K562 (cell line): ENCODE measurements at regions not wholly inside any gene's neighbourhood (a gene's known extent, or its start where the extent isn't known, plus 50 kb on each side); places are given as distances from the start of the nearest gene placed in this dataset.

Experiments
- ATAC-seq: fragments of 200-7000 bp; cut with Tn5 transposase; 3 replicates; pipeline ENCODE4 v1.9.1; 2020; ENCODE audit warnings: moderate library complexity
- BruUV-seq: library from RNA; stranded (reverse); fragments of 400-500 nt; replicated peaks from 2 replicates; lab custom pipeline; 2021; lab: Mats Ljungman, UMichigan
- CTCF ChIA-PET: fragments of 300-600 bp; formaldehyde crosslinking; extraction: SDS; loops from one replicate; lab custom pipeline; 2021; ENCODE audit warnings: low intra/inter-chr PET ratio; lab: Yijun Ruan, JAX
- POLR2A ChIA-PET: fragments of 300-600, 350-650 bp; sonication (Branson Sonifier 250); formaldehyde crosslinking; extraction: SDS; loops from one replicate; lab custom pipeline; 2021; ENCODE audit warnings: antibody characterized with exemption, inconsistent platforms; lab: Yijun Ruan, JAX
- DNase-seq, 4 experiments: peaks; one replicate each; pipeline versions ENCODE4 v3.0.0 to v3.0.0-alpha.2; 2011 to 2018; ENCODE audit warnings: low spot score in 3 of 4, mixed read lengths in 3 of 4; ENCODE audit errors: extremely low read depth in 1 of 4
- FAIRE-seq: peaks from 2 replicates; lab custom pipeline; 2011; peaks lifted over from hg19 to GRCh38; lab: Jason Lieb, UNC
- H2AFZ ChIP-seq: 2 replicates; pipeline ENCODE4 v1.6.0; 2011; ENCODE audit warnings: low read depth, low read length, control low read depth, inconsistent platforms
- H3K27ac ChIP-seq: fragments of 200-600 bp; 3 replicates; pipeline ENCODE4 v1.8.0; 2011; ENCODE audit warnings: low read depth, mild to moderate bottlenecking, control low read depth, inconsistent platforms, low read length, moderate library complexity, mixed read lengths; ENCODE audit errors: extremely low read depth
- H3K27me3 ChIP-seq, 2 experiments: fragments of 300-600 bp in 1 of 2; 2 replicates in 1 of 2; 3 replicates in 1 of 2; pipeline versions ENCODE4 v1.6.0 to v1.8.0; 2011; ENCODE audit warnings: inconsistent platforms in 2 of 2, low read length in 2 of 2, mild to moderate bottlenecking in 1 of 2, mixed read lengths in 1 of 2, moderate library complexity in 1 of 2; ENCODE audit not compliant: control insufficient read depth in 2 of 2, insufficient read depth in 2 of 2
- H3K36me3 ChIP-seq: fragments of 300-600 bp; 3 replicates; pipeline ENCODE4 v1.8.0; 2011; ENCODE audit warnings: mild to moderate bottlenecking, low read length, inconsistent platforms; ENCODE audit not compliant: control insufficient read depth, insufficient read depth
- H3K4me1 ChIP-seq, 2 experiments: fragments of 200-600 bp in 1 of 2; replicated peaks in 1 of 2; 2 replicates in 1 of 2; 3 replicates in 1 of 2; pipeline versions ENCODE4 v1.5.1 to v1.8.0; 2011; ENCODE audit warnings: inconsistent platforms in 2 of 2, low read length in 2 of 2, mild to moderate bottlenecking in 1 of 2, mixed read lengths in 1 of 2, moderate library complexity in 1 of 2; ENCODE audit not compliant: control insufficient read depth in 2 of 2, insufficient read depth in 2 of 2
- H3K4me2 ChIP-seq: 2 replicates; pipeline ENCODE4 v1.6.1; 2011; ENCODE audit warnings: low read length, control low read depth, inconsistent platforms, mixed read lengths; ENCODE audit not compliant: insufficient read depth
- H3K4me3 ChIP-seq: fragments of 200-600 bp; sonication (generic), shearing (Covaris generic); 2 replicates; pipeline ENCODE4 v1.5.1; 2016; ENCODE audit warnings: control low read depth, inconsistent platforms
- H3K79me2 ChIP-seq: fragments of 200-600 bp; 3 replicates; pipeline ENCODE4 v1.8.0; 2011; ENCODE audit warnings: low read length, inconsistent platforms; ENCODE audit not compliant: control insufficient read depth, insufficient read depth
- H3K9ac ChIP-seq, 2 experiments: 2 replicates each; pipeline versions ENCODE4 v1.6.0 to v1.6.1; 2011; ENCODE audit warnings: low read depth in 2 of 2, low read length in 2 of 2, control low read depth in 1 of 2, inconsistent platforms in 1 of 2, mild to moderate bottlenecking in 1 of 2, mixed read lengths in 1 of 2; ENCODE audit not compliant: insufficient read depth in 1 of 2
- H3K9me1 ChIP-seq: one replicate; pipeline ENCODE4 v1.6.0; 2011; ENCODE audit warnings: inconsistent platforms, mild to moderate bottlenecking, low read length, moderate library complexity; ENCODE audit not compliant: control insufficient read depth, insufficient read depth
- H3K9me3 ChIP-seq: replicated peaks from 2 replicates; pipeline ENCODE4 v1.5.1; 2011; ENCODE audit warnings: low read depth, low read length, inconsistent platforms; ENCODE audit not compliant: control insufficient read depth, insufficient read depth
- H4K20me1 ChIP-seq: replicated peaks from 2 replicates; pipeline ENCODE4 v1.6.1; 2011; ENCODE audit warnings: low read length, inconsistent platforms, mixed read lengths; ENCODE audit not compliant: control insufficient read depth, insufficient read depth
- ARHGAP35 ChIP-seq: fragments of 450-650 bp; IDR thresholded peaks from 2 replicates; pipeline ENCODE4 v1.6.1; 2018; ENCODE audit not compliant: partially characterized antibody
- FOS ChIP-seq: IDR thresholded peaks from 3 replicates; pipeline ENCODE4 v1.6.1; 2011; ENCODE audit not compliant: insufficient read length; ENCODE audit errors: extremely low read depth
- FOXK2 ChIP-seq, 2 experiments: fragments of 450-650 bp; IDR thresholded peaks in 1 of 2; conservative IDR thresholded peaks in 1 of 2; 2 replicates each; pipeline ENCODE4 v1.6.1; 2016; ENCODE audit warnings: low read depth in 2 of 2, mild to moderate bottlenecking in 1 of 2
- KAT2B ChIP-seq: IDR thresholded peaks from one replicate; pipeline ENCODE4 v1.6.1; 2012; ENCODE audit warnings: low read depth, mild to moderate bottlenecking, control low read depth, inconsistent platforms, low read length, moderate library complexity
- STAT5B ChIP-seq: fragments of 250-450 bp; sonication (Bioruptor Pico); IDR thresholded peaks from 2 replicates; pipeline ENCODE4 v1.8.0; 2021; ENCODE audit warnings: mild to moderate bottlenecking, inconsistent platforms
- ZKSCAN8 ChIP-seq: fragments of 200-800 bp; sonication (Bioruptor generic); IDR thresholded peaks from 2 replicates; pipeline ENCODE4 v1.6.1; 2016; ENCODE audit warnings: missing genetic modification characterization, missing compliant biosample characterization
- WGBS: fragments of 100-300 bp; shearing (Covaris generic); methylation state at CpG from one replicate; pipeline ENCODE4 v1.1.6; 2016; ENCODE audit warnings: low coverage, mixed read lengths; ENCODE audit not compliant: insufficient coverage; ENCODE audit errors: missing lambda C conversion rate; 5-methylcytosine and 5-hydroxymethylcytosine counted together
- in situ Hi-C: fragments of 300-500 bp; cut with MboI; formaldehyde crosslinking; loops from 4 replicates; pipeline ENCODE4 v1.15.0; 2018; ENCODE audit warnings: inconsistent platforms, mixed read lengths
- intact Hi-C: fragments of 100-400 bp; cut with micrococcal nuclease; formaldehyde crosslinking; loops from 2 replicates; pipeline ENCODE4 v1.14.2; 2022
- TF ChIP-seq, protein P1 (sequence below): fragments of 250-450 bp; sonication (Bioruptor Pico); IDR thresholded peaks from 2 replicates; pipeline ENCODE4 v1.4.0; 2020; ENCODE audit warnings: mild to moderate bottlenecking, moderate library complexity, borderline replicate concordance
- TF ChIP-seq, protein P2 (sequence below): fragments of 450-650 bp; formaldehyde crosslinking; IDR thresholded peaks from 2 replicates; pipeline ENCODE4 v1.4.0; 2020; ENCODE audit warnings: mild to moderate bottlenecking, mixed read lengths
- TF ChIP-seq, protein P3 (sequence below): fragments of 200-800 bp; sonication (Bioruptor generic); IDR thresholded peaks from 2 replicates; pipeline ENCODE4 v1.6.1; 2017; ENCODE audit warnings: missing genetic modification characterization, missing compliant biosample characterization
- TF ChIP-seq, protein P4 (sequence below): fragments of 450-650 bp; formaldehyde crosslinking; conservative IDR thresholded peaks from 2 replicates; pipeline ENCODE4 v1.4.0; 2022; ENCODE audit warnings: mild to moderate bottlenecking, missing genetic modification characterization
- TF ChIP-seq, protein P5 (sequence below): conservative IDR thresholded peaks from 2 replicates; pipeline ENCODE4 v1.6.1; 2011; ENCODE audit warnings: low read depth, mild to moderate bottlenecking, low read length; ENCODE audit not compliant: control insufficient read depth

DNA sequence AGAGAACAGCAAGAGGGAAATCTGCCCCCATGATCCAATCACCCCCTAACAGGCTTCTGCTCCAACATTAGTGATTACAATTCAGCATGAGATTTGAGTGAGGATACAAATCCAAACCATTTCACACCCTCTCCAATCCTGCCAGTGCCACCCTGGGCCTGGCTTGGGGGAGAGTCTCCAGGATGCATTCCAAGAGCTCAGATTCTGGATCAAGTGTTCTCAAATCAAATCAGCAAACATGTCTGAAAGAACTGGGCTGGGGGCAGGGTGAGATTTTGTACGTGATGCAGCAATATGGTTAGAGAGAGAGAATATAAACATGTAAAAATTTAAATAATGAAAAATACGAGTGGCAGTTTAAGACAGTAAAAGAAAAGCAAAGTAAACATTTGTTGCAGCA, 2100.9 kb upstream of the CELF4 start (continued):
- TF ChIP-seq, protein P1, sequence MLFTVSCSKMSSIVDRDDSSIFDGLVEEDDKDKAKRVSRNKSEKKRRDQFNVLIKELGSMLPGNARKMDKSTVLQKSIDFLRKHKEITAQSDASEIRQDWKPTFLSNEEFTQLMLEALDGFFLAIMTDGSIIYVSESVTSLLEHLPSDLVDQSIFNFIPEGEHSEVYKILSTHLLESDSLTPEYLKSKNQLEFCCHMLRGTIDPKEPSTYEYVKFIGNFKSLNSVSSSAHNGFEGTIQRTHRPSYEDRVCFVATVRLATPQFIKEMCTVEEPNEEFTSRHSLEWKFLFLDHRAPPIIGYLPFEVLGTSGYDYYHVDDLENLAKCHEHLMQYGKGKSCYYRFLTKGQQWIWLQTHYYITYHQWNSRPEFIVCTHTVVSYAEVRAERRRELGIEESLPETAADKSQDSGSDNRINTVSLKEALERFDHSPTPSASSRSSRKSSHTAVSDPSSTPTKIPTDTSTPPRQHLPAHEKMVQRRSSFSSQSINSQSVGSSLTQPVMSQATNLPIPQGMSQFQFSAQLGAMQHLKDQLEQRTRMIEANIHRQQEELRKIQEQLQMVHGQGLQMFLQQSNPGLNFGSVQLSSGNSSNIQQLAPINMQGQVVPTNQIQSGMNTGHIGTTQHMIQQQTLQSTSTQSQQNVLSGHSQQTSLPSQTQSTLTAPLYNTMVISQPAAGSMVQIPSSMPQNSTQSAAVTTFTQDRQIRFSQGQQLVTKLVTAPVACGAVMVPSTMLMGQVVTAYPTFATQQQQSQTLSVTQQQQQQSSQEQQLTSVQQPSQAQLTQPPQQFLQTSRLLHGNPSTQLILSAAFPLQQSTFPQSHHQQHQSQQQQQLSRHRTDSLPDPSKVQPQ (CRISPR knock-in tag): no peak

DNA sequence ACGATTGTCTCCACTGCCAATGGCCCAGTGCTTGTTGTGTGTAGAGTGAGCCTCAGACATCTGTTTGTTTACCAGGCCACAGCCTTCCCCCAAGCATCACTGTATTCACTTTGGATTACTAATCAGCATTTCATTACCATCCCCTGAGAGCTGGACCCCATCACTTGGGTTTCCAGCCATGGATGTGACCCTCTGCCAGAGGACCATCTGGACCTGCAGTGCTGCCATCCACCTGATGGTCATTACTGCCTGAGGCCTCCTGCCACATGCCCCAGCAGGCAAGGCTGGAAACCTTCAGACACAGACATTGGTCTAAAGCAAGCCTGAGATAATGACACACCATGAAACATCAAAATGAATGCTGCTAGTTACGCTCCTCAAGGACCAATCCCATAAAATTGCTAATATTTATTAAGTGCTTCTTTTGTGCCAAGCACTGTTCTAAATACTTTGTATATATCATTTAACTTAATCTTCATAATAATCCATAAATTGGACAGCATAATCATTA, 2096.3 kb upstream of the CELF4 start:
- Histone ChIP-seq H3K9me3 (no peaks in the 10 kb centered on the region; the same call in 1 of the 2 replicates), H2AFZ (no peak overlapping the region), H3K9me1 (no peaks in the 10 kb centered on the region), H3K4me1 (no peaks in the 10 kb centered on the region), H3K9ac (no peak overlapping the region), H3K27ac (no peak overlapping the region), H3K36me3 (no peaks in the 10 kb centered on the region), H3K4me2 (no peak overlapping the region), H3K27me3 (no peaks in the 10 kb centered on the region), H3K79me2 (no peaks in the 10 kb centered on the region), H4K20me1 (no peaks in the 10 kb centered on the region), H3K4me3 (no peak overlapping the region)
- ChIA-PET POLR2A (no interaction called here), CTCF (no interaction called here)
- DNase-seq: no peak
- WGBS: 0% methylated on average over 2 of the region's 2 CpGs
- no peak for ATAC-seq
- no peak for FAIRE-seq
- in situ Hi-C loops (no loop called here), intact Hi-C loops (no loop called here)
- no TSS peak for BruUV-seq
- no peak for TF ChIP-seq ARHGAP35
- TF ChIP-seq FOXK2 (conservative IDR thresholded peaks at IDR 0.05 in 1 of 2, IDR thresholded peaks at IDR 0.05 in 1 of 2; ENCODE audit: low read depth in 2 of 2): no peak
- no peak for TF ChIP-seq KAT2B
- no peak for TF ChIP-seq STAT5B (CRISPR knock-in tag)
- no peak for TF ChIP-seq ZKSCAN8 (CRISPR knock-in tag)
- TF ChIP-seq, protein P2, sequence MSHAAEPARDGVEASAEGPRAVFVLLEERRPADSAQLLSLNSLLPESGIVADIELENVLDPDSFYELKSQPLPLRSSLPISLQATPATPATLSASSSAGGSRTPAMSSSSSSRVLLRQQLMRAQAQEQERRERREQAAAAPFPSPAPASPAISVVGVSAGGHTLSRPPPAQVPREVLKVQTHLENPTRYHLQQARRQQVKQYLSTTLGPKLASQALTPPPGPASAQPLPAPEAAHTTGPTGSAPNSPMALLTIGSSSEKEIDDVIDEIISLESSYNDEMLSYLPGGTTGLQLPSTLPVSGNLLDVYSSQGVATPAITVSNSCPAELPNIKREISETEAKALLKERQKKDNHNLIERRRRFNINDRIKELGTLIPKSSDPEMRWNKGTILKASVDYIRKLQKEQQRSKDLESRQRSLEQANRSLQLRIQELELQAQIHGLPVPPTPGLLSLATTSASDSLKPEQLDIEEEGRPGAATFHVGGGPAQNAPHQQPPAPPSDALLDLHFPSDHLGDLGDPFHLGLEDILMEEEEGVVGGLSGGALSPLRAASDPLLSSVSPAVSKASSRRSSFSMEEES (CRISPR knock-in tag): no peak
- TF ChIP-seq, protein P3, sequence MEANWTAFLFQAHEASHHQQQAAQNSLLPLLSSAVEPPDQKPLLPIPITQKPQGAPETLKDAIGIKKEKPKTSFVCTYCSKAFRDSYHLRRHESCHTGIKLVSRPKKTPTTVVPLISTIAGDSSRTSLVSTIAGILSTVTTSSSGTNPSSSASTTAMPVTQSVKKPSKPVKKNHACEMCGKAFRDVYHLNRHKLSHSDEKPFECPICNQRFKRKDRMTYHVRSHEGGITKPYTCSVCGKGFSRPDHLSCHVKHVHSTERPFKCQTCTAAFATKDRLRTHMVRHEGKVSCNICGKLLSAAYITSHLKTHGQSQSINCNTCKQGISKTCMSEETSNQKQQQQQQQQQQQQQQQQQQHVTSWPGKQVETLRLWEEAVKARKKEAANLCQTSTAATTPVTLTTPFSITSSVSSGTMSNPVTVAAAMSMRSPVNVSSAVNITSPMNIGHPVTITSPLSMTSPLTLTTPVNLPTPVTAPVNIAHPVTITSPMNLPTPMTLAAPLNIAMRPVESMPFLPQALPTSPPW (CRISPR knock-in tag): no peak
- TF ChIP-seq, protein P4, sequence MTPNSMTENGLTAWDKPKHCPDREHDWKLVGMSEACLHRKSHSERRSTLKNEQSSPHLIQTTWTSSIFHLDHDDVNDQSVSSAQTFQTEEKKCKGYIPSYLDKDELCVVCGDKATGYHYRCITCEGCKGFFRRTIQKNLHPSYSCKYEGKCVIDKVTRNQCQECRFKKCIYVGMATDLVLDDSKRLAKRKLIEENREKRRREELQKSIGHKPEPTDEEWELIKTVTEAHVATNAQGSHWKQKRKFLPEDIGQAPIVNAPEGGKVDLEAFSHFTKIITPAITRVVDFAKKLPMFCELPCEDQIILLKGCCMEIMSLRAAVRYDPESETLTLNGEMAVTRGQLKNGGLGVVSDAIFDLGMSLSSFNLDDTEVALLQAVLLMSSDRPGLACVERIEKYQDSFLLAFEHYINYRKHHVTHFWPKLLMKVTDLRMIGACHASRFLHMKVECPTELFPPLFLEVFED: no peak
- TF ChIP-seq, protein P5, sequence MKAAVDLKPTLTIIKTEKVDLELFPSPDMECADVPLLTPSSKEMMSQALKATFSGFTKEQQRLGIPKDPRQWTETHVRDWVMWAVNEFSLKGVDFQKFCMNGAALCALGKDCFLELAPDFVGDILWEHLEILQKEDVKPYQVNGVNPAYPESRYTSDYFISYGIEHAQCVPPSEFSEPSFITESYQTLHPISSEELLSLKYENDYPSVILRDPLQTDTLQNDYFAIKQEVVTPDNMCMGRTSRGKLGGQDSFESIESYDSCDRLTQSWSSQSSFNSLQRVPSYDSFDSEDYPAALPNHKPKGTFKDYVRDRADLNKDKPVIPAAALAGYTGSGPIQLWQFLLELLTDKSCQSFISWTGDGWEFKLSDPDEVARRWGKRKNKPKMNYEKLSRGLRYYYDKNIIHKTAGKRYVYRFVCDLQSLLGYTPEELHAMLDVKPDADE: no peak
- no peak for TF ChIP-seq FOS
